Posterior cingulate gyrus (tissue), 11 donors: ENCODE measurements at regions not wholly inside any gene's neighbourhood (a gene's known extent, or its start where the extent isn't known, plus 50 kb on each side); places are given as distances from the start of the nearest gene placed in this dataset.
A peak's percentile ranks its signal among the peaks of the same experiment; 100 is the strongest.
"Not testable (repeated sequence)": the region's sequence is repeated elsewhere in the genome, so short reads cannot be mapped to it uniquely, and the experiment has no call there.

ENCODE experiments used
- DNase-seq, 10 donors: peaks; one replicate each; pipeline versions ENCODE4 v3.0.0 to v3.0.0-alpha.2; 2020 to 2021; ENCODE audit warnings: mixed read lengths in 3 of 10
- intact Hi-C: fragments of 100-400 bp; cut with DNase I; formaldehyde crosslinking; loops from one replicate; pipeline ENCODE4 v1.15.1; 2023

GRCh38 chr4:57945298-57945697, 835.1 kb upstream of the IGFBP7 start:
- DNase-seq = no peak
- intact Hi-C loops = no loop called here

GRCh38 chr4:57943682-57944081, 833.5 kb upstream of the IGFBP7 start:
- intact Hi-C loops = no loop called here
- DNase-seq = peak in 3 of 10 donors; percentile 54 to 68 (median 59)

GRCh38 chr4:57937326-57937725, 827.1 kb upstream of the IGFBP7 start:
- intact Hi-C loops, DNase-seq: not testable (repeated sequence)

GRCh38 chr4:57926311-57926710, 816.1 kb upstream of the IGFBP7 start:
- intact Hi-C loops = no loop called here
- DNase-seq = no peak

- intact Hi-C loops = no loop called here
- DNase-seq = no peak
These were observed 814.8 kb upstream of the IGFBP7 start for GRCh38 chr4:57924951-57925350.

- DNase-seq = no peak
- intact Hi-C loops = no loop called here
These were observed 806.3 kb upstream of the IGFBP7 start for GRCh38 chr4:57916479-57916878.

GRCh38 chr4:57911203-57911602, 801.0 kb upstream of the IGFBP7 start:
- intact Hi-C loops = no loop called here
- DNase-seq = no peak

GRCh38 chr4:57910151-57910550, 800.0 kb upstream of the IGFBP7 start:
- intact Hi-C loops = no loop called here
- no peak for DNase-seq

- intact Hi-C loops = no loop called here
- DNase-seq = no peak
These were observed 795.8 kb upstream of the IGFBP7 start for GRCh38 chr4:57905965-57906364.

- intact Hi-C loops = no loop called here
- no peak for DNase-seq
These were observed 766.9 kb upstream of the IGFBP7 start for GRCh38 chr4:57877047-57877458.

GRCh38 chr4:57875829-57876392, 765.7 kb upstream of the IGFBP7 start:
- intact Hi-C loops = no loop called here
- DNase-seq = no peak

- DNase-seq = no peak
- intact Hi-C loops = no loop called here
These were observed 756.4 kb upstream of the IGFBP7 start for GRCh38 chr4:57866468-57867171.

GRCh38 chr4:57865264-57865663, 755.1 kb upstream of the IGFBP7 start:
- intact Hi-C loops = no loop called here

GRCh38 chr4:57854748-57855147, 744.6 kb upstream of the IGFBP7 start:
- intact Hi-C loops = no loop called here
- DNase-seq = no peak

More at GRCh38 chr4:57865264-57865663, 755.1 kb upstream of the IGFBP7 start:
- DNase-seq = no peak

- no peak for DNase-seq
- intact Hi-C loops = no loop called here
These were observed 740.0 kb upstream of the IGFBP7 start for GRCh38 chr4:57850141-57850540.

- DNase-seq = no peak
- intact Hi-C loops = no loop called here
These were observed 721.9 kb upstream of the IGFBP7 start for GRCh38 chr4:57832083-57832482.

- intact Hi-C loops = no loop called here
- DNase-seq = no peak
These were observed 679.5 kb upstream of the IGFBP7 start for GRCh38 chr4:57789666-57790065.

GRCh38 chr4:57777876-57778275, 667.7 kb upstream of the IGFBP7 start:
- intact Hi-C loops = no loop called here
- no peak for DNase-seq

GRCh38 chr4:57774681-57775080, 664.5 kb upstream of the IGFBP7 start:
- intact Hi-C loops = no loop called here
- no peak for DNase-seq

- DNase-seq = no peak
- intact Hi-C loops = no loop called here
These were observed 664.0 kb upstream of the IGFBP7 start for GRCh38 chr4:57774171-57774570.

GRCh38 chr4:57766341-57766740, 656.2 kb upstream of the IGFBP7 start:
- no peak for DNase-seq
- intact Hi-C loops = no loop called here

- DNase-seq = peak in 7 of 10 donors; percentile 8 to 87 (median 63)
- intact Hi-C loops = no loop called here
These were observed 654.7 kb upstream of the IGFBP7 start for GRCh38 chr4:57764856-57765255.
